HG03060 (cell line): ENCODE measurements at regions not wholly inside any gene's neighbourhood (a gene's known extent, or its start where the extent isn't known, plus 50 kb on each side); places are given as distances from the start of the nearest gene placed in this dataset.
A peak's percentile ranks its signal among the peaks of the same experiment; 100 is the strongest.
"Not testable (repeated sequence)": the region's sequence is repeated elsewhere in the genome, so short reads cannot be mapped to it uniquely, and the experiment has no call there.

ENCODE experiments used
- ATAC-seq: cut with Tn5 transposase; IDR thresholded peaks from one replicate; pipeline ENCODE4 v1.9.1; 2021; ENCODE audit warnings: low read depth, moderate number of reproducible peaks; ENCODE audit not compliant: unreplicated experiment

DNA sequence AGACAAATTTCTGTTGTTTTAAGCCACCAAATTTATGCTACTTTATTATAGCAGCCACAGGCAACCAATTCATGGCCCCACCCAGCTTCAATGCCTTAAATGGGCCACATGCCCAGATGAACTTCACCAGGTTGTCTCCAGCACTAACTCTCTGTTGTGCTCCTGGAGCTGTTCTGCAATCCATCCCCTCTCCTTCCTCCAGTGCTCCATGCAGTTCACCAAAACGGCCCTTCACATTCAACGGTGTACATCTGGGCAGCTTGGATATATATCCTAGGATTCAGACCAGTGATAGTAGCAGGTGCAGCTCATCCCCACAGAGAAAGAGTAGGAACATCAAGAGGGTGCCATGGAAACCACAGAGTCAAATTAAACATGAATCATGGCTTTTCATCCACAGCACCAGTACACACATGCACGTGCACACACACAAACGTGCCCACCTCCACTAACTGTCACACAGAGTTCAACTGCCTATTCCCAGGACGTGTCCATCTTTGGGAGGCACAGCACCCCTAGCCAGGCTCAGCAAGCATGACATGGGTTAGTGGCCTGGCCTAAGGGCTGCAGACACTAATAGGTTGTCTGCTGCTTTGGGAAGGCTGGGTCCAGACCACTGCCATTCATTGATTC, 134.5 kb downstream of the MED10 start:
- no peak for ATAC-seq

GRCh38 chr5:6241056-6241455, 137.3 kb downstream of the MED10 start:
- not testable (repeated sequence) for ATAC-seq

- peak; percentile 69 for ATAC-seq
These were observed 141.4 kb downstream of the MED10 start for GRCh38 chr5:6236858-6237481.

- no peak for ATAC-seq
These were observed 142.1 kb downstream of the MED10 start for GRCh38 chr5:6236170-6236793.

DNA sequence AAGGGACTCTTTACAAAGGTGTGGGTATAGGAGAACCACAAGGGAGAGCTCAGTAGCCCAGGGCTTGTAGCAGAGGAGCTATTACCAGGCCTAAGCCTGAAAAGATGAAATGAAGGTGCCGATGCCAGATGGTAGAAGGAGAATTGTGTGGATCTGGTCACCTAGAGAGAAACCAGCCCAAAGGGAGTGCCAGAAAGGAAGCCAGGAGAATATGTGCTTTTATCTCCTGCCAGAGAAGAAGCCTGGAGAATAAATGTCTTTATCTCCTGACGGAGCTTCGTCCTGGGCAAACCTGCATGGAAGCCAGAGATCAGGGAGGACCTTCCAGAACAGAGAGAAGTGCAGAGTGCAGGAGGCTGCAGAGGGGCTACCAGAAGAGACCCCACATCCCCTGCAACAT, 142.6 kb downstream of the MED10 start:
- no peak for ATAC-seq

DNA sequence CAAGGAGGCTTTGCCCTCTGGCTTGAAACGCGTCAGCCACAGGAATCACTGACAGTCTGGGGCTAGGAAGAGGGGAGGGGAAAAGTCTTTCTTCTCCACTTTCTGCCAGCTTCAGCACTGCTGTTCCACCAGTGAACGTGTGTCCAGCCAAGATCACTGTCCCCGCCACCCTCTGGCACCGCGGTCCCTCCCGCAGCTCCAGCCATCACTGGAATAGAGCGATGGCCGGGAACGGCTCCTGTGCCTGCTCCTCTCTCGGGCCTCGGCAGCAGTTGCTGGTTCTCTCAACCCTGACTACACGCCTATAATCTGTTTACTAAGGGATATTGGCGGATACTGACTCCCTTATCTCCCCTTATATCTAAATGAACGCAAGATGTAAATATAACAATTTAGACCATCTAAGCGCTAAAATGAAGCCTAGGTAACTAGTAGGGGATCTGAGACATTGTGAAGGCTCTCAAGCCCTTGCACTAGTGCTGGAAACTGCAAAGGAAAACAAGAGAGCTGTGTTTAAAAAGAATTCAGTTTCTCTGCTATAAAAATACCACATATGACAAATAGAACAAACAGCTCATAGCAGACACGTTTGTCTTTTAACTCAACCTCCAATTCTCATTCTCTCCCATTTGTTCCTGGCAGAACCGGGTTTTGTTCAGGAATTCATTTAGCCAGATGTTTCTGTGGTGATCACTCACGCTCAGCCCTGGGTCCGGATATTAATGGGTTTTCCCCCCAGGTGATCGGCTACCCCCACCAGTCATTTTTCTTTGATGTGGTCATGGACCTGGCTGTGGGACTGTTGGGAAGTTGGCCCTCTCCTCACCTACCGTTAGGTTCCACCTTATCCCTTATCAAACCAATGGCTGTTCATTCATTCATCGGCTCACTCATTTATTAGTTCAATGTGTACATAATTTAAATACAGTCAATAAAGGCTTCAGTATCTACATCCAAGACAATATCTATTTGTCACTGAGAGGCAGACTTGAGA, 149.8 kb downstream of the MED10 start:
- no peak for ATAC-seq

DNA sequence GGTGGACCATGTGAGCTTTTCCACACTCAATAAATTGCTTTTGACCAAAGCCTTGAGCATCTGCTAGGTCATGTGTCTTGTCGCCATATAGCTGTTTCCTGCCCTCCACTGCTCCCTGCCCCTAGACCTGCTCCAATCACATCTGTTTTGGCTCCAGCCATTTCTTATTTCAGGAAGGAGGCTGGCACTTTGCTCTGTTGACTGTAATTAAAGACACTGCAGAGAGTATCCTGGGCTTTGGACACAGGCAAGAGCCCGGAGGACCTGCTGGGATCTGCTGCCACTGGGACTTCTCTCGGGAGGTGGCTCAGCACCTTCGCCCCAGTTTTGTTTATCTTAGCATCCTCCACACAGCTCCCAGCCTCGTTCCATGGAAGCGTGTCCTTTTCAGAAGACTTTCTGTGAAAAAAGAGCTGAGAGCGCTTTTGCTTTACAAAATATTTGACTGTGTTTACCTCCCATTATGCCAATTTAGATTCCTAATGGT, 153.2 kb downstream of the MED10 start:
- no peak for ATAC-seq

DNA sequence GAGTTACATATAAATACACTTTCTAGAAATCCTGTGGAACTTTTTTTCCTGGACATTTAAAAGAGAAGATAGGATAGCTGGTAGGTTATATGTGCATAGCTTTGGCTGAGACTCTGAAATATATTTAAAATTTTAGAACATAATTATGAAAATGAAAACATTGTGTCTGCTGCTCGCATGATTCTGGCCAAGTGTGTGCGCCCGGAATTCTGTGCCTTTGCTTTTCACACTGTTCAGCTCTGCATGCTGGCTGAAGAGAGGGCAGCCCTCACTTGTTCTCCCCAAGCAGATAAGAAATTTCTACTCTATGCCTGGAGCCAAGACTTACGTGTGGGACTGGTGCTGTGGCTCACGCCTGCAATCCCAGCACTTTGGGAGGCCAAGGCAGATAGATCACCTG, 153.9 kb downstream of the MED10 start:
- ATAC-seq, result no peak

GRCh38 chr5:6222899-6223298, 155.4 kb downstream of the MED10 start:
- no peak for ATAC-seq

GRCh38 chr5:6222121-6222520, 156.2 kb downstream of the MED10 start:
- no peak for ATAC-seq

DNA sequence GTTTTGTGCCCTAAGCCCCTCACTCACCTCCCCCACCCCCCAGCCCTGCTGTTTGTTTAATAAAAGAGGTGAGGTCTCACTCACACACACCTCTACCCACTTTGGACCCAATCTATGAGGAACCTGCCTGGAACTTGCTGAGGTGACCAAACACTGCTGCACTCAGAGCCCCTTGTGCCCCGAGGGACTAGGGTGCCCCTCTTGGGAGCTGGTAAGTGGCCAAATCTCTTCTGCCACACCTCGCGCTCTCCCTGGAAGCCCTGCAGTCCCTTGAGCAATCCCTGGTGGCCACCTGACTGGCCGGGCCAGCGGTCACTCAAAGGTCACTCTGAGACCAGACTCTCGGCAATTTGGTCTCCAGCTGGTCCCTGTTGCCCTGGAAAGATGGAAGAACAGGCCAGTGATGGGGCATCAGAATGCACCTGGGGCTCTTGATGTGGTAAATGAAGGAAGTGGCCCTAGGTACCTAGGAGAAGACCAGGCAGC, 157.2 kb downstream of the MED10 start:
- no peak for ATAC-seq

DNA sequence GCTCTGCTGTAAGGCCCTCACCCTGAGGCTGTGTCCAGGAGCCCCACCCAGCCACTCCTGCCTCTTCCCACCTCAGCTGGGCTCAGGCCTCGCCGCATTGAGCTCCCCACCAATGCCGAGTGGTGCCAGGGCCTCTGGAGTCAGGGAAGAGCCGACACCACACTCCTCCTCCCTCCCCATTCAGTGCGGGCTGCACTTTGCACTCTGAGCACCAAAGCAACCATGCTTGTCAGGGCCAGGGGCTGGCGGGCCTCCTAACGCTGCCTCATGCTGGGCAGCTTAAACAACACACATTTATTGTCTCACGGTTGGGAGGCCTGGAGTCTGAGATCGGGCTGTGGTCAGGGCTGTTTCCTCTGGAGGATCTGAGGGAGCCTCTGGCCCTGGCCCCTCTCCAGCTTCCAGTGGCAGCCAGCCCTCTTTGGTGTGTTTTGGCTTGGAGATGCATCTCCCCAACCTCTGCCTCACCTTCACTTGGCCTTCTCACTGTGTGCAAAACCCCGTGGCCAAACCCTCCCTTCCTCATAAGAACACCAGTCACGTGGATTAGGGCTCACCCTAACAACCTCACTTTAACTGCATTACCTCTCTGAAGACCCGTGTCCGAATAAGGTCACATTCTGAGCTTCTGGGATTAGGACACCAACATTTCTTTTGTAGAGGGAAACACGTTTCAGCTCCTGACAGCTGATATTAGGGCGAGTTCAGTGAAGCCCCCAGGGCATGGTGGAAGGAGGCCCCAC, 157.8 kb downstream of the MED10 start:
- ATAC-seq, result no peak

- ATAC-seq, result no peak
These were observed 159.8 kb downstream of the MED10 start for GRCh38 chr5:6218517-6218916.

- no peak for ATAC-seq
These were observed 160.2 kb downstream of the MED10 start for GRCh38 chr5:6218116-6218515.

- no peak for ATAC-seq
These were observed 161.8 kb downstream of the MED10 start for GRCh38 chr5:6216471-6217075.

DNA sequence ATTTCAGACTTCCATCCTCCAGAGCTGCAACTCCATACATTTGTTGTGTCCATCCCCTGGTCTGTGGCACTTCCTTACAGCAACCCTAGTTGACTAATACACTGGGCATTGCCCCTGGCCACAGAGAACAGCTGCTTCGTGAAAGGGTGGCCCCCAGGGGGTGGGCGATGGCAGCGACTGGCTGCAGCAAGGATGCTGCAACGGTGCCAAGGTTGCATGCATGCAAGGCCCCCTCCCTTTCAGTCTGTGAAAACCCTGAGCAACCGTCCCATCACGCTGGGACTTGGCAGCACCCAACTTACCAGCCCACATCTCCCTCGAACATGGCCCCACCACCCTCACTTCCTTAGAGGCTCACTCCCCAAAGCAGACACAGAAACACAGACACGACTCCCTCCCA, 162.5 kb downstream of the MED10 start:
- no peak for ATAC-seq

- ATAC-seq, result no peak
These were observed 166.1 kb downstream of the MED10 start for GRCh38 chr5:6212244-6212643.

- no peak for ATAC-seq
These were observed 171.8 kb downstream of the MED10 start for GRCh38 chr5:6206501-6206900.

DNA sequence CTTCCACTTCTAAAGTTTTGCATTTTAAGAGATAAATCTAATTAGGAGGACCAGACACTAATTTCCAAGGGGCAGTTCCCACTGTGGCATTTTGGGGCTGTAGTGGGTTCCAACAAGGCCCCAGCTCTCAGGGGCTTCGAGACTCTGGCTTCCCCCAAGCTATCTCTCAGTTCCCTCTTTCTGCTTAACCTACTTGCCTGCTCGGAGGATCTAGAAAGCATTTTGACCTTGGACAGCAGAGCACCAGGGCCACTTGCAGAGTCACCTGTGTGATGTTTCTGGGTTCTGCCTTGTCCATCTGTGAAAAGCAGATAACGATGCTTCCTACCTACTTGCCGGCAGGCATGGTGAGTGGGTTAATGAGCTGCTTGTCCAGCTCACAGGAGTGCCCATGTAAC, 175.4 kb downstream of the MED10 start:
- ATAC-seq, result no peak
